ENCODE measurements at regions not wholly inside any gene's neighbourhood (a gene's known extent, or its start where the extent isn't known, plus 50 kb on each side); places are given as distances from the start of the nearest gene placed in this dataset.

GRCh38 chr22:47301820-47302475, 539.5 kb downstream of the TBC1D22A start:
- no TSS peak for BruUV-seq (replicated peaks)
- no peak overlapping the region for H3K4me2 ChIP-seq (ENCODE audit: low read depth, low read length)
- no peak overlapping the region for H2AFZ ChIP-seq (ENCODE audit: low read length)
- no peak overlapping the region for H3K27ac ChIP-seq (ENCODE audit: extremely low read length, insufficient read depth, low read length)
- ATAC-seq, result no peak
- FAIRE-seq, result no peak
- H3K79me2 ChIP-seq (ENCODE audit: insufficient read depth, low read length), result no peaks in the 10 kb centered on the region
- no peak overlapping the region for H3K4me3 ChIP-seq (replicated peaks in 1 of 3; ENCODE audit: insufficient read depth in 1 of 3, low read depth in 2 of 3, low read length in 3 of 3)
- intact Hi-C loops (cut with micrococcal nuclease; ENCODE audit: unreplicated experiment) (no loop called here), in situ Hi-C loops (cut with HindIII; ENCODE audit: extremely low pct_ligation_motif_present, low pct_unique_long_range_greater_than_20kb) (no loop called here)
- POLR2A ChIA-PET, result no interaction called here
- no peaks in the 10 kb centered on the region for H4K20me1 ChIP-seq (ENCODE audit: insufficient read depth, low read length)
- H3K27me3 ChIP-seq (ENCODE audit: control insufficient read depth in 1 of 2, insufficient read depth in 2 of 2, low read length in 2 of 2), result peaks cover 4 to 50% of the 10 kb centered on the region in 2 experiments; a peak in 4 of 5 replicates
- CTCF ChIA-PET (ENCODE audit: low intra/inter-chr PET ratio, low total read pairs), result no interaction called here
- TF ChIP-seq U2AF1 (optimal IDR thresholded peaks at IDR 0.05; ENCODE audit: low read depth, low read length) (no peak), ZNF136 (CRISPR knock-in tag; IDR thresholded peaks at IDR 0.05; ENCODE audit: low read depth) (no peak), XRCC5 (optimal IDR thresholded peaks at IDR 0.05; ENCODE audit: low read length) (no peak), ZFP90 (CRISPR knock-in tag; IDR thresholded peaks at IDR 0.05; ENCODE audit: borderline replicate concordance) (no peak), SALL2 (CRISPR knock-in tag; IDR thresholded peaks at IDR 0.05) (no peak), ZBTB3 (CRISPR knock-in tag; IDR thresholded peaks at IDR 0.05; ENCODE audit: borderline replicate concordance, low read depth) (no peak), DNMT1 (CRISPR knock-in tag; IDR thresholded peaks at IDR 0.05) (no peak)
- TF ChIP-seq, protein P1, sequence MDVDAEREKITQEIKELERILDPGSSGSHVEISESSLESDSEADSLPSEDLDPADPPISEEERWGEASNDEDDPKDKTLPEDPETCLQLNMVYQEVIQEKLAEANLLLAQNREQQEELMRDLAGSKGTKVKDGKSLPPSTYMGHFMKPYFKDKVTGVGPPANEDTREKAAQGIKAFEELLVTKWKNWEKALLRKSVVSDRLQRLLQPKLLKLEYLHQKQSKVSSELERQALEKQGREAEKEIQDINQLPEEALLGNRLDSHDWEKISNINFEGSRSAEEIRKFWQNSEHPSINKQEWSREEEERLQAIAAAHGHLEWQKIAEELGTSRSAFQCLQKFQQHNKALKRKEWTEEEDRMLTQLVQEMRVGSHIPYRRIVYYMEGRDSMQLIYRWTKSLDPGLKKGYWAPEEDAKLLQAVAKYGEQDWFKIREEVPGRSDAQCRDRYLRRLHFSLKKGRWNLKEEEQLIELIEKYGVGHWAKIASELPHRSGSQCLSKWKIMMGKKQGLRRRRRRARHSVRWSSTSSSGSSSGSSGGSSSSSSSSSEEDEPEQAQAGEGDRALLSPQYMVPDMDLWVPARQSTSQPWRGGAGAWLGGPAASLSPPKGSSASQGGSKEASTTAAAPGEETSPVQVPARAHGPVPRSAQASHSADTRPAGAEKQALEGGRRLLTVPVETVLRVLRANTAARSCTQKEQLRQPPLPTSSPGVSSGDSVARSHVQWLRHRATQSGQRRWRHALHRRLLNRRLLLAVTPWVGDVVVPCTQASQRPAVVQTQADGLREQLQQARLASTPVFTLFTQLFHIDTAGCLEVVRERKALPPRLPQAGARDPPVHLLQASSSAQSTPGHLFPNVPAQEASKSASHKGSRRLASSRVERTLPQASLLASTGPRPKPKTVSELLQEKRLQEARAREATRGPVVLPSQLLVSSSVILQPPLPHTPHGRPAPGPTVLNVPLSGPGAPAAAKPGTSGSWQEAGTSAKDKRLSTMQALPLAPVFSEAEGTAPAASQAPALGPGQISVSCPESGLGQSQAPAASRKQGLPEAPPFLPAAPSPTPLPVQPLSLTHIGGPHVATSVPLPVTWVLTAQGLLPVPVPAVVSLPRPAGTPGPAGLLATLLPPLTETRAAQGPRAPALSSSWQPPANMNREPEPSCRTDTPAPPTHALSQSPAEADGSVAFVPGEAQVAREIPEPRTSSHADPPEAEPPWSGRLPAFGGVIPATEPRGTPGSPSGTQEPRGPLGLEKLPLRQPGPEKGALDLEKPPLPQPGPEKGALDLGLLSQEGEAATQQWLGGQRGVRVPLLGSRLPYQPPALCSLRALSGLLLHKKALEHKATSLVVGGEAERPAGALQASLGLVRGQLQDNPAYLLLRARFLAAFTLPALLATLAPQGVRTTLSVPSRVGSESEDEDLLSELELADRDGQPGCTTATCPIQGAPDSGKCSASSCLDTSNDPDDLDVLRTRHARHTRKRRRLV (CRISPR knock-in tag; IDR thresholded peaks at IDR 0.05), result no peak
- TF ChIP-seq, protein P2, sequence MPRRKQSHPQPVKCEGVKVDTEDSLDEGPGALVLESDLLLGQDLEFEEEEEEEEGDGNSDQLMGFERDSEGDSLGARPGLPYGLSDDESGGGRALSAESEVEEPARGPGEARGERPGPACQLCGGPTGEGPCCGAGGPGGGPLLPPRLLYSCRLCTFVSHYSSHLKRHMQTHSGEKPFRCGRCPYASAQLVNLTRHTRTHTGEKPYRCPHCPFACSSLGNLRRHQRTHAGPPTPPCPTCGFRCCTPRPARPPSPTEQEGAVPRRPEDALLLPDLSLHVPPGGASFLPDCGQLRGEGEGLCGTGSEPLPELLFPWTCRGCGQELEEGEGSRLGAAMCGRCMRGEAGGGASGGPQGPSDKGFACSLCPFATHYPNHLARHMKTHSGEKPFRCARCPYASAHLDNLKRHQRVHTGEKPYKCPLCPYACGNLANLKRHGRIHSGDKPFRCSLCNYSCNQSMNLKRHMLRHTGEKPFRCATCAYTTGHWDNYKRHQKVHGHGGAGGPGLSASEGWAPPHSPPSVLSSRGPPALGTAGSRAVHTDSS (CRISPR knock-in tag; conservative IDR thresholded peaks at IDR 0.05), result no peak
- no peaks in the 10 kb centered on the region for H3K4me1 ChIP-seq (ENCODE audit: insufficient read depth, low read length)
- no peak for DNase-seq (ENCODE audit: low spot score)
- H3K36me3 ChIP-seq (replicated peaks in 1 of 2; ENCODE audit: control insufficient read depth in 1 of 2, insufficient read depth in 2 of 2, low read length in 2 of 2), result no peaks in the 10 kb centered on the region
- no peaks in the 10 kb centered on the region for H3K9me3 ChIP-seq (ENCODE audit: low read length)
- H3K9ac ChIP-seq (ENCODE audit: insufficient read depth, low read depth, low read length), result no peak overlapping the region
- WGBS (ENCODE audit: low lambda C conversion rate), result 26% methylated on average over 12 of the region's 13 CpGs

Data from HepG2 (cell line).